K562 (cell line): ENCODE measurements at regions not wholly inside any gene's neighbourhood (a gene's known extent, or its start where the extent isn't known, plus 50 kb on each side); places are given as distances from the start of the nearest gene placed in this dataset.

ENCODE experiments used
- ATAC-seq: fragments of 200-7000 bp; cut with Tn5 transposase; 3 replicates; pipeline ENCODE4 v1.9.1; 2020; ENCODE audit warnings: moderate library complexity
- BruUV-seq: library from RNA; stranded (reverse); fragments of 400-500 nt; replicated peaks from 2 replicates; lab custom pipeline; 2021; lab: Mats Ljungman, UMichigan
- CTCF ChIA-PET: fragments of 300-600 bp; formaldehyde crosslinking; extraction: SDS; loops from one replicate; lab custom pipeline; 2021; ENCODE audit warnings: low intra/inter-chr PET ratio; lab: Yijun Ruan, JAX
- POLR2A ChIA-PET: fragments of 300-600, 350-650 bp; sonication (Branson Sonifier 250); formaldehyde crosslinking; extraction: SDS; loops from one replicate; lab custom pipeline; 2021; ENCODE audit warnings: antibody characterized with exemption, inconsistent platforms; lab: Yijun Ruan, JAX
- DNase-seq, 4 experiments: peaks; one replicate each; pipeline versions ENCODE4 v3.0.0 to v3.0.0-alpha.2; 2011 to 2018; ENCODE audit warnings: low spot score in 3 of 4, mixed read lengths in 3 of 4; ENCODE audit errors: extremely low read depth in 1 of 4
- FAIRE-seq: peaks from 2 replicates; lab custom pipeline; 2011; peaks lifted over from hg19 to GRCh38; lab: Jason Lieb, UNC
- H2AFZ ChIP-seq: 2 replicates; pipeline ENCODE4 v1.6.0; 2011; ENCODE audit warnings: low read depth, low read length, control low read depth, inconsistent platforms
- H3K27ac ChIP-seq: fragments of 200-600 bp; 3 replicates; pipeline ENCODE4 v1.8.0; 2011; ENCODE audit warnings: low read depth, mild to moderate bottlenecking, control low read depth, inconsistent platforms, low read length, moderate library complexity, mixed read lengths; ENCODE audit errors: extremely low read depth
- H3K27me3 ChIP-seq, 2 experiments: fragments of 300-600 bp in 1 of 2; 2 replicates in 1 of 2; 3 replicates in 1 of 2; pipeline versions ENCODE4 v1.6.0 to v1.8.0; 2011; ENCODE audit warnings: inconsistent platforms in 2 of 2, low read length in 2 of 2, mild to moderate bottlenecking in 1 of 2, mixed read lengths in 1 of 2, moderate library complexity in 1 of 2; ENCODE audit not compliant: control insufficient read depth in 2 of 2, insufficient read depth in 2 of 2
- H3K36me3 ChIP-seq: fragments of 300-600 bp; 3 replicates; pipeline ENCODE4 v1.8.0; 2011; ENCODE audit warnings: mild to moderate bottlenecking, low read length, inconsistent platforms; ENCODE audit not compliant: control insufficient read depth, insufficient read depth
- H3K4me1 ChIP-seq, 2 experiments: fragments of 200-600 bp in 1 of 2; replicated peaks in 1 of 2; 2 replicates in 1 of 2; 3 replicates in 1 of 2; pipeline versions ENCODE4 v1.5.1 to v1.8.0; 2011; ENCODE audit warnings: inconsistent platforms in 2 of 2, low read length in 2 of 2, mild to moderate bottlenecking in 1 of 2, mixed read lengths in 1 of 2, moderate library complexity in 1 of 2; ENCODE audit not compliant: control insufficient read depth in 2 of 2, insufficient read depth in 2 of 2
- H3K4me2 ChIP-seq: 2 replicates; pipeline ENCODE4 v1.6.1; 2011; ENCODE audit warnings: low read length, control low read depth, inconsistent platforms, mixed read lengths; ENCODE audit not compliant: insufficient read depth
- H3K4me3 ChIP-seq: fragments of 200-600 bp; sonication (generic), shearing (Covaris generic); 2 replicates; pipeline ENCODE4 v1.5.1; 2016; ENCODE audit warnings: control low read depth, inconsistent platforms
- H3K79me2 ChIP-seq: fragments of 200-600 bp; 3 replicates; pipeline ENCODE4 v1.8.0; 2011; ENCODE audit warnings: low read length, inconsistent platforms; ENCODE audit not compliant: control insufficient read depth, insufficient read depth
- H3K9ac ChIP-seq, 2 experiments: 2 replicates each; pipeline versions ENCODE4 v1.6.0 to v1.6.1; 2011; ENCODE audit warnings: low read depth in 2 of 2, low read length in 2 of 2, control low read depth in 1 of 2, inconsistent platforms in 1 of 2, mild to moderate bottlenecking in 1 of 2, mixed read lengths in 1 of 2; ENCODE audit not compliant: insufficient read depth in 1 of 2
- H3K9me1 ChIP-seq: one replicate; pipeline ENCODE4 v1.6.0; 2011; ENCODE audit warnings: inconsistent platforms, mild to moderate bottlenecking, low read length, moderate library complexity; ENCODE audit not compliant: control insufficient read depth, insufficient read depth
- H3K9me3 ChIP-seq: replicated peaks from 2 replicates; pipeline ENCODE4 v1.5.1; 2011; ENCODE audit warnings: low read depth, low read length, inconsistent platforms; ENCODE audit not compliant: control insufficient read depth, insufficient read depth
- H4K20me1 ChIP-seq: replicated peaks from 2 replicates; pipeline ENCODE4 v1.6.1; 2011; ENCODE audit warnings: low read length, inconsistent platforms, mixed read lengths; ENCODE audit not compliant: control insufficient read depth, insufficient read depth
- CBX1 ChIP-seq: sonication (generic); IDR thresholded peaks from 2 replicates; pipeline ENCODE4 v1.6.1; 2016; ENCODE audit warnings: antibody characterized with exemption, low read depth, mild to moderate bottlenecking
- ETS2 ChIP-seq: IDR thresholded peaks from 2 replicates; pipeline ENCODE4 v1.6.1; 2016; ENCODE audit warnings: borderline replicate concordance, missing genetic modification characterization, mild to moderate bottlenecking, moderate library complexity, missing compliant biosample characterization; ENCODE audit not compliant: poor library complexity, severe bottlenecking
- MCM5 ChIP-seq: fragments of 450-650 bp; IDR thresholded peaks from 2 replicates; pipeline ENCODE4 v1.6.1; 2016; ENCODE audit warnings: low read depth
- RNF2 ChIP-seq: sonication (generic); IDR thresholded peaks from 2 replicates; pipeline ENCODE4 v1.6.1; 2016
- STAG1 ChIP-seq: sonication (generic); formaldehyde crosslinking; IDR thresholded peaks from 2 replicates; pipeline ENCODE4 v1.5.0; 2020; ENCODE audit warnings: missing genetic modification reagents, borderline replicate concordance
- ZMIZ1 ChIP-seq, 2 experiments: fragments of 150-350 bp in 1 of 2; IDR thresholded peaks; 2 replicates each; pipeline ENCODE4 v1.6.1; 2012 to 2016; ENCODE audit warnings: low read depth in 2 of 2, low read length in 2 of 2, mild to moderate bottlenecking in 1 of 2, moderate library complexity in 1 of 2
- WGBS: fragments of 100-300 bp; shearing (Covaris generic); methylation state at CpG from one replicate; pipeline ENCODE4 v1.1.6; 2016; ENCODE audit warnings: low coverage, mixed read lengths; ENCODE audit not compliant: insufficient coverage; ENCODE audit errors: missing lambda C conversion rate; 5-methylcytosine and 5-hydroxymethylcytosine counted together
- in situ Hi-C: fragments of 300-500 bp; cut with MboI; formaldehyde crosslinking; loops from 4 replicates; pipeline ENCODE4 v1.15.0; 2018; ENCODE audit warnings: inconsistent platforms, mixed read lengths
- intact Hi-C: fragments of 100-400 bp; cut with micrococcal nuclease; formaldehyde crosslinking; loops from 2 replicates; pipeline ENCODE4 v1.14.2; 2022
- TF ChIP-seq, protein P1 (sequence below): sonication (generic); formaldehyde crosslinking; IDR thresholded peaks from 2 replicates; pipeline ENCODE4 v1.8.1; 2023; ENCODE audit warnings: mild to moderate bottlenecking, missing genetic modification reagents, moderate library complexity
- TF ChIP-seq, protein P2 (sequence below): fragments of 450-650 bp; IDR thresholded peaks from 2 replicates; pipeline ENCODE4 v1.7.0; 2016; ENCODE audit warnings: borderline replicate concordance

DNA sequence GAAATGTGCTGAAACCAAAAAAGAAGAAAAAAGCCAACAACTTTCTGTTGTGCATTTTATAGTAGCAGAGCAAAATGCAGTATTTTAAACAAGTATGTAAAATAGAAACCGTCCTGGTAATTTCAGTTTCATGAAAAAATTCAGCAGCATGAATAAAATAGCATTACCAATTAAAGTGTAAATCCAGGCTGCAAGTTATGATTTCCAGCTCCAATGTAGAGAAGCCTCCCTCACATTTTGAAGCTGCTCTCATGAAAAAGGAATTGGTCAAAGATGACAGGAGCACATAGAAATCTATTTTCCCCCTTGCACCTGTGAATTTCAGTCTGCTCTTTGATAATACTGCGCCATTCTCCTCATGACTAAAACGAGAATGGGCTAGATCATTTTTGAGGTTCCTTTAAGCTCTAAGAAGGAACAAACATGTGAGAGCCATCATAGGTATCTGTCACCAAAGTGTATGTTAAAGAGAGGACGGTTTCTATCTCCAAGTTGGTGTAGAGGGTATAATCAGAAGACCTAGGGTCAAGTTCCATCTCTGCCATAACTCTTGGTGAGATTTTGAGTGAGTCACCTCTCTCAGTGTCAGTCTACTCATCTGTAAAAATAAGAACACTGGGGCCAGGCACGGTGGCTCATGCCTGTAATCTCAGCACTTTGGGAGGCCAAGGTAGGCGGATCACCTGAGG lies 107.5 kb downstream of the MTPAP start:
- intact Hi-C loops (loop anchor here (1.0 kb wide), 1 partner anchor 243 kb away; no protein-coding TSS in a partner anchor), in situ Hi-C loops (no loop called here)
- TF ChIP-seq CBX1, result no peak
- TF ChIP-seq, protein P1, sequence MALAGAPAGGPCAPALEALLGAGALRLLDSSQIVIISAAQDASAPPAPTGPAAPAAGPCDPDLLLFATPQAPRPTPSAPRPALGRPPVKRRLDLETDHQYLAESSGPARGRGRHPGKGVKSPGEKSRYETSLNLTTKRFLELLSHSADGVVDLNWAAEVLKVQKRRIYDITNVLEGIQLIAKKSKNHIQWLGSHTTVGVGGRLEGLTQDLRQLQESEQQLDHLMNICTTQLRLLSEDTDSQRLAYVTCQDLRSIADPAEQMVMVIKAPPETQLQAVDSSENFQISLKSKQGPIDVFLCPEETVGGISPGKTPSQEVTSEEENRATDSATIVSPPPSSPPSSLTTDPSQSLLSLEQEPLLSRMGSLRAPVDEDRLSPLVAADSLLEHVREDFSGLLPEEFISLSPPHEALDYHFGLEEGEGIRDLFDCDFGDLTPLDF (CRISPR knock-in tag), result no peak
- DNase-seq (no peak), FAIRE-seq (no peak), ATAC-seq (no peak)
- CTCF ChIA-PET, result interaction anchor here (1.9 kb wide), 1 partner anchor 243 kb away, joined by 18 read pairs; no protein-coding TSS in a partner anchor
- Histone ChIP-seq H3K36me3 (no peaks in the 10 kb centered on the region), H3K27me3 (peaks cover 0 to 2% of the 10 kb centered on the region in 2 experiments; a peak in 3 of 5 replicates), H3K9me3 (no peaks in the 10 kb centered on the region), H3K27ac (no peak overlapping the region), H3K4me1 (no peaks in the 10 kb centered on the region), H3K4me3 (no peak overlapping the region), H3K9me1 (no peaks in the 10 kb centered on the region), H3K9ac (no peak overlapping the region), H3K79me2 (no peaks in the 10 kb centered on the region), H2AFZ (no peak overlapping the region), H3K4me2 (no peak overlapping the region), H4K20me1 (no peaks in the 10 kb centered on the region)
- WGBS, result 0% methylated on average over 6 of the region's 6 CpGs
- POLR2A ChIA-PET, result no interaction called here
- no TSS peak for BruUV-seq

- Histone ChIP-seq H3K27ac (no peak overlapping the region), H3K4me2 (no peak overlapping the region), H3K4me3 (no peak overlapping the region), H2AFZ (no peak overlapping the region), H3K79me2 (no peaks in the 10 kb centered on the region), H3K4me1 (no peaks in the 10 kb centered on the region), H3K9me1 (no peaks in the 10 kb centered on the region), H3K9ac (no peak overlapping the region), H4K20me1 (no peaks in the 10 kb centered on the region), H3K27me3 (peaks cover 0 to 2% of the 10 kb centered on the region in 2 experiments; a peak in 3 of 5 replicates), H3K36me3 (no peaks in the 10 kb centered on the region), H3K9me3 (no peaks in the 10 kb centered on the region)
- ChIA-PET CTCF (no interaction called here), POLR2A (interaction anchor here (0.5 kb wide), 1 partner anchor 70 kb away, joined by 3 read pairs; no protein-coding TSS in a partner anchor)
- BruUV-seq, result no TSS peak
- no peak for DNase-seq
- intact Hi-C loops (no loop called here), in situ Hi-C loops (loop anchor here (10.0 kb wide), 1 partner anchor 234 kb away; no protein-coding TSS in a partner anchor)
- WGBS, result 0% methylated on average over 7 of the region's 8 CpGs
- TF ChIP-seq STAG1 (CRISPR knock-in tag) (no peak), MCM5 (no peak), RNF2 (no peak), ZMIZ1 (IDR thresholded peaks at IDR 0.05; ENCODE audit: low read depth in 2 of 2, low read length in 2 of 2) (no peak), ETS2 (tag) (no peak)
- TF ChIP-seq, protein P2, sequence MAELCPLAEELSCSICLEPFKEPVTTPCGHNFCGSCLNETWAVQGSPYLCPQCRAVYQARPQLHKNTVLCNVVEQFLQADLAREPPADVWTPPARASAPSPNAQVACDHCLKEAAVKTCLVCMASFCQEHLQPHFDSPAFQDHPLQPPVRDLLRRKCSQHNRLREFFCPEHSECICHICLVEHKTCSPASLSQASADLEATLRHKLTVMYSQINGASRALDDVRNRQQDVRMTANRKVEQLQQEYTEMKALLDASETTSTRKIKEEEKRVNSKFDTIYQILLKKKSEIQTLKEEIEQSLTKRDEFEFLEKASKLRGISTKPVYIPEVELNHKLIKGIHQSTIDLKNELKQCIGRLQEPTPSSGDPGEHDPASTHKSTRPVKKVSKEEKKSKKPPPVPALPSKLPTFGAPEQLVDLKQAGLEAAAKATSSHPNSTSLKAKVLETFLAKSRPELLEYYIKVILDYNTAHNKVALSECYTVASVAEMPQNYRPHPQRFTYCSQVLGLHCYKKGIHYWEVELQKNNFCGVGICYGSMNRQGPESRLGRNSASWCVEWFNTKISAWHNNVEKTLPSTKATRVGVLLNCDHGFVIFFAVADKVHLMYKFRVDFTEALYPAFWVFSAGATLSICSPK, result no peak
- no peak for FAIRE-seq
- no peak for ATAC-seq
Measured at GRCh38 chr10:30238836-30239235, 110.2 kb downstream of the MTPAP start.
